HepG2 (cell line): ENCODE measurements at regions not wholly inside any gene's neighbourhood (a gene's known extent, or its start where the extent isn't known, plus 50 kb on each side); places are given as distances from the start of the nearest gene placed in this dataset.

Experiments used
- ATAC-seq: fragments of 200-7000 bp; cut with Tn5 transposase; 3 replicates; pipeline ENCODE4 v1.9.1; 2020; ENCODE audit warnings: mild to moderate bottlenecking, moderate library complexity
- BruUV-seq: library from RNA; stranded (reverse); fragments of 400-500 nt; replicated peaks from 2 replicates; lab custom pipeline; 2021; lab: Mats Ljungman, UMichigan
- CTCF ChIA-PET: fragments of 300-600 bp; formaldehyde crosslinking; extraction: SDS; loops from one replicate; lab custom pipeline; 2021; ENCODE audit warnings: low total read pairs, inconsistent platforms, low intra/inter-chr PET ratio; lab: Yijun Ruan, JAX
- POLR2A ChIA-PET: fragments of 350-600 bp; sonication (Branson Sonifier 250); formaldehyde crosslinking; loops from one replicate; lab custom pipeline; 2020; ENCODE audit warnings: antibody characterized with exemption, inconsistent platforms; lab: Yijun Ruan, JAX
- DNase-seq: peaks from one replicate; pipeline ENCODE4 v3.0.0-alpha.2; 2015; ENCODE audit warnings: low spot score
- FAIRE-seq: peaks from 3 replicates; lab custom pipeline; 2011; peaks lifted over from hg19 to GRCh38; lab: Jason Lieb, UNC
- H2AFZ ChIP-seq: one replicate; pipeline ENCODE4 v1.6.1; 2011; ENCODE audit warnings: low read length, inconsistent platforms
- H3K27ac ChIP-seq: fragments of 300-600 bp; 3 replicates; pipeline ENCODE4 v1.8.0; 2011; ENCODE audit warnings: mixed run types, mild to moderate bottlenecking, mixed read lengths, low read length, inconsistent platforms; ENCODE audit not compliant: insufficient read depth; ENCODE audit errors: extremely low read length
- H3K27me3 ChIP-seq, 2 experiments: fragments of 200-600 bp in 1 of 2; 2 replicates in 1 of 2; 3 replicates in 1 of 2; pipeline versions ENCODE4 v1.6.0 to v1.8.0; 2011; ENCODE audit warnings: low read length in 2 of 2, mild to moderate bottlenecking in 2 of 2, moderate library complexity in 2 of 2, inconsistent platforms in 1 of 2; ENCODE audit not compliant: insufficient read depth in 2 of 2, control insufficient read depth in 1 of 2
- H3K36me3 ChIP-seq, 2 experiments: fragments of 200-600 bp in 1 of 2; replicated peaks in 1 of 2; 2 replicates in 1 of 2; 3 replicates in 1 of 2; pipeline versions ENCODE4 v1.5.1 to v1.8.0; 2011; ENCODE audit warnings: low read length in 2 of 2, inconsistent platforms in 1 of 2; ENCODE audit not compliant: insufficient read depth in 2 of 2, control insufficient read depth in 1 of 2
- H3K4me1 ChIP-seq: 2 replicates; pipeline ENCODE4 v1.5.1; 2012; ENCODE audit warnings: low read length, inconsistent platforms; ENCODE audit not compliant: insufficient read depth
- H3K4me2 ChIP-seq: 2 replicates; pipeline ENCODE4 v1.6.0; 2011; ENCODE audit warnings: low read depth, low read length, inconsistent platforms
- H3K4me3 ChIP-seq, 3 experiments: fragments of 200-600 bp in 1 of 3; sonication (generic), shearing (Covaris generic) in 1 of 3; replicated peaks in 1 of 3; 2 replicates each; pipeline ENCODE4 v1.5.1; 2011 to 2016; ENCODE audit warnings: low read length in 3 of 3, inconsistent platforms in 2 of 3, low read depth in 2 of 3, mild to moderate bottlenecking in 2 of 3, control low read depth in 1 of 3, mixed read lengths in 1 of 3; ENCODE audit not compliant: insufficient read depth in 1 of 3
- H3K79me2 ChIP-seq: one replicate; pipeline ENCODE4 v1.6.1; 2011; ENCODE audit warnings: low read length, inconsistent platforms; ENCODE audit not compliant: insufficient read depth
- H3K9ac ChIP-seq: 2 replicates; pipeline ENCODE4 v1.6.0; 2011; ENCODE audit warnings: mild to moderate bottlenecking, low read depth, low read length, inconsistent platforms; ENCODE audit not compliant: insufficient read depth
- H3K9me3 ChIP-seq: 2 replicates; pipeline ENCODE4 v1.5.1; 2012; ENCODE audit warnings: mild to moderate bottlenecking, low read length
- H4K20me1 ChIP-seq: 2 replicates; pipeline ENCODE4 v1.6.0; 2011; ENCODE audit warnings: inconsistent platforms, mild to moderate bottlenecking, low read length, moderate library complexity; ENCODE audit not compliant: insufficient read depth
- CBX1 ChIP-seq: IDR thresholded peaks from one replicate; pipeline ENCODE4 v1.6.1; 2016; ENCODE audit warnings: antibody characterized with exemption, low read depth
- FOXC1 ChIP-seq: sonication (generic); formaldehyde crosslinking; IDR thresholded peaks from 2 replicates; pipeline ENCODE4 v1.8.0; 2022; ENCODE audit warnings: mild to moderate bottlenecking, missing genetic modification reagents, borderline replicate concordance
- HHEX ChIP-seq: IDR thresholded peaks from 2 replicates; pipeline ENCODE4 v1.6.1; 2016; ENCODE audit warnings: control low read depth
- HNRNPH1 ChIP-seq: fragments of 200-400 bp; formaldehyde crosslinking; optimal IDR thresholded peaks from 2 replicates; pipeline ENCODE3; 2017; ENCODE audit warnings: mild to moderate bottlenecking, low read depth, low read length
- MBD4 ChIP-seq: IDR thresholded peaks from 2 replicates; pipeline ENCODE4 v1.6.1; 2012; ENCODE audit warnings: low read length, inconsistent platforms, borderline replicate concordance
- POLR2AphosphoS2 ChIP-seq: IDR thresholded peaks from 2 replicates; pipeline ENCODE4 v1.6.1; 2011; ENCODE audit warnings: low read depth, low read length, improper control_type of control experiment
- RFX3 ChIP-seq: IDR thresholded peaks from 2 replicates; pipeline ENCODE4 v1.6.1; 2016; ENCODE audit warnings: missing biosample characterization, missing genetic modification reagents
- TOPORS ChIP-seq: sonication (generic); formaldehyde crosslinking; IDR thresholded peaks from 2 replicates; pipeline ENCODE4 v1.8.0; 2023; ENCODE audit warnings: mild to moderate bottlenecking, missing genetic modification reagents
- ZKSCAN1 ChIP-seq: fragments of 150-350 bp; IDR thresholded peaks from 2 replicates; pipeline ENCODE4 v1.6.1; 2014; ENCODE audit warnings: low read length
- ZNF235 ChIP-seq: sonication (generic); formaldehyde crosslinking; IDR thresholded peaks from 2 replicates; pipeline ENCODE4 v1.8.1; 2023; ENCODE audit warnings: mild to moderate bottlenecking, missing genetic modification reagents, borderline replicate concordance
- WGBS: methylation state at CpG from one replicate; pipeline ENCODE4 v1.1.6; 2017; ENCODE audit warnings: low lambda C conversion rate; 5-methylcytosine and 5-hydroxymethylcytosine counted together
- in situ Hi-C: cut with HindIII; loops from 2 replicates; pipeline ENCODE4 v1.10.0; 2017; ENCODE audit warnings: low pct_unique_long_range_greater_than_20kb; ENCODE audit not compliant: extremely low pct_ligation_motif_present
- intact Hi-C: fragments of 100-400 bp; cut with micrococcal nuclease; formaldehyde crosslinking; loops from one replicate; pipeline ENCODE4 v1.10.0; 2022; ENCODE audit not compliant: unreplicated experiment
- TF ChIP-seq, protein P1 (sequence below): sonication (generic); formaldehyde crosslinking; IDR thresholded peaks from 2 replicates; pipeline ENCODE4 v1.9.0; 2021; ENCODE audit warnings: missing genetic modification reagents, mild to moderate bottlenecking, borderline replicate concordance
- TF ChIP-seq, protein P2 (sequence below): IDR thresholded peaks from 2 replicates; pipeline ENCODE4 v1.6.1; 2016; ENCODE audit warnings: missing biosample characterization, missing genetic modification reagents, low read depth
- TF ChIP-seq, protein P3 (sequence below): sonication (generic); formaldehyde crosslinking; IDR thresholded peaks from 2 replicates; pipeline ENCODE4 v1.4.0; 2020; ENCODE audit warnings: mild to moderate bottlenecking, low read depth, missing genetic modification reagents
- TF ChIP-seq, protein P4 (sequence below): sonication (generic); formaldehyde crosslinking; IDR thresholded peaks from 2 replicates; pipeline ENCODE4 v1.4.0; 2020; ENCODE audit warnings: low read depth, missing genetic modification reagents

DNA sequence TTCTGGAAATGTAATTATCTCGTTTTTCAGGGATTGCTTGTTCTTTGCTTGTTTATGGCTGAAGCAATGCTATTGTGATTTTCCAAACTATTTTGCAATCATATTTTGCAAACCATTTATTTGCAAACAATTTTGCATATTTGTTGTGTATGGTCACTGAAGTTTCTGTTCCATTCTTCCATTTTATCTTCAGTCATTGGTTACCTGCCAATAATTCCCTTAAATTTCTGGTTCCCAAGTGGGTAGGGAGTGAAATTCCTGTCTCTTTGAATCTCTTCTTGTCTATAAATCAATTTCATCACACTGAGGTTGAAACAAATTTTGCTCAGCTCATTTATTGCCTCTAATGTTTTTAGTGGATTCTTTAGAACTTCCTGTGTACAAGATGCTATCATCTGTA, 401.7 kb upstream of the VWC2 start (continued):
- TF ChIP-seq, protein P1, sequence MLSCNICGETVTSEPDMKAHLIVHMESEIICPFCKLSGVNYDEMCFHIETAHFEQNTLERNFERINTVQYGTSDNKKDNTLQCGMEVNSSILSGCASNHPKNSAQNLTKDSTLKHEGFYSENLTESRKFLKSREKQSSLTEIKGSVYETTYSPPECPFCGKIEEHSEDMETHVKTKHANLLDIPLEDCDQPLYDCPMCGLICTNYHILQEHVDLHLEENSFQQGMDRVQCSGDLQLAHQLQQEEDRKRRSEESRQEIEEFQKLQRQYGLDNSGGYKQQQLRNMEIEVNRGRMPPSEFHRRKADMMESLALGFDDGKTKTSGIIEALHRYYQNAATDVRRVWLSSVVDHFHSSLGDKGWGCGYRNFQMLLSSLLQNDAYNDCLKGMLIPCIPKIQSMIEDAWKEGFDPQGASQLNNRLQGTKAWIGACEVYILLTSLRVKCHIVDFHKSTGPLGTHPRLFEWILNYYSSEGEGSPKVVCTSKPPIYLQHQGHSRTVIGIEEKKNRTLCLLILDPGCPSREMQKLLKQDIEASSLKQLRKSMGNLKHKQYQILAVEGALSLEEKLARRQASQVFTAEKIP (CRISPR knock-in tag), result no peak
- TF ChIP-seq CBX1 (no peak), ZKSCAN1 (no peak), MBD4 (no peak)
- TF ChIP-seq, protein P2, sequence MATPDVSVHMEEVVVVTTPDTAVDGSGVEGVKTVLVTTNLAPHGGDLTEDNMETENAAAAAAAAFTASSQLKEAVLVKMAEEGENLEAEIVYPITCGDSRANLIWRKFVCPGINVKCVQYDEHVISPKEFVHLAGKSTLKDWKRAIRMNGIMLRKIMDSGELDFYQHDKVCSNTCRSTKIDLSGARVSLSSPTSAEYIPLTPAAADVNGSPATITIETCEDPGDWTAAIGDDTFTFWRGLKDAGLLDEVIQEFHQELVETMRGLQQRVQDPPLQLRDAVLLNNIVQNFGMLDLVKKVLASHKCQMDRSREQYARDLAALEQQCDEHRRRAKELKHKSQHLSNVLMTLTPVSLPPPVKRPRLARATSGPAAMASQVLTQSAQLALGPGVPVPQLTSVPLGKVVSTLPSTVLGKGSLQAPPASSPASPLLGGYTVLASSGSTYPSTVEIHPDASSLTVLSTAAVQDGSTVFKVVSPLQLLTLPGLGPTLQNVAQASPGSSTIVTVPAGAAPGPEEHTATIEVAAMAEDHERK (CRISPR knock-in tag), result no peak

DNA sequence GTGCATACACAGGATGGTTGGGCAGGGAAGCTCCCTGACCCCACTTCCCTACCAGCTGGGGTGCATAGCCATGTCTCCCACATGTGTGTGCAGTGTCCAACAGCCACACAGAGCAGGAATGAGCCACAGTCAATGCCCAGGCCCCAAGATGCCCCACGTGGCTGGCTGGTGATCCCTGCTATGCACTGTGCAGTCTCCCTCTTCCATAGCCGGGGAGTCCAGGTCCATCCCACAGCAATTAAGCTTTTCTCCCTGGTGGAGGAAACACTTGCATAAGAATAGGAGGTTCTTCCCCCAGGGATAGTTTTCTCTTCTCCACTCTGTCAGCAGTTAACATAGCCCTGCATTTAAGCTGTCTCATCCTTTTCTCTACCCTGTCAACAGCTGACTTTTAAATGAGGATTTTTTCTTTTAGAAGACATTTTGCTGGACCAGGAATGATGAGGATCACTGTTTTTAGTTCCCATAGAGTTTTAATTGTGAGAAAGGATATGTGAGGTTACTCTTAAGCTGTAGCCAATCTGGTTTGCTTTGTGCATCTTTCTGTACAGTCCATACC, 396.5 kb upstream of the VWC2 start:
- no peaks in the 10 kb centered on the region for H4K20me1 ChIP-seq
- no peak overlapping the region for H3K4me3 ChIP-seq
- H2AFZ ChIP-seq, result no peak overlapping the region
- TF ChIP-seq HNRNPH1 (no peak), ZNF235 (CRISPR knock-in tag) (no peak), RFX3 (CRISPR knock-in tag) (no peak), TOPORS (CRISPR knock-in tag) (no peak), POLR2AphosphoS2 (no peak), FOXC1 (CRISPR knock-in tag) (no peak), HHEX (no peak)
- TF ChIP-seq, protein P3, sequence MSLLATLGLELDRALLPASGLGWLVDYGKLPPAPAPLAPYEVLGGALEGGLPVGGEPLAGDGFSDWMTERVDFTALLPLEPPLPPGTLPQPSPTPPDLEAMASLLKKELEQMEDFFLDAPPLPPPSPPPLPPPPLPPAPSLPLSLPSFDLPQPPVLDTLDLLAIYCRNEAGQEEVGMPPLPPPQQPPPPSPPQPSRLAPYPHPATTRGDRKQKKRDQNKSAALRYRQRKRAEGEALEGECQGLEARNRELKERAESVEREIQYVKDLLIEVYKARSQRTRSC, result no peak
- TF ChIP-seq, protein P4, sequence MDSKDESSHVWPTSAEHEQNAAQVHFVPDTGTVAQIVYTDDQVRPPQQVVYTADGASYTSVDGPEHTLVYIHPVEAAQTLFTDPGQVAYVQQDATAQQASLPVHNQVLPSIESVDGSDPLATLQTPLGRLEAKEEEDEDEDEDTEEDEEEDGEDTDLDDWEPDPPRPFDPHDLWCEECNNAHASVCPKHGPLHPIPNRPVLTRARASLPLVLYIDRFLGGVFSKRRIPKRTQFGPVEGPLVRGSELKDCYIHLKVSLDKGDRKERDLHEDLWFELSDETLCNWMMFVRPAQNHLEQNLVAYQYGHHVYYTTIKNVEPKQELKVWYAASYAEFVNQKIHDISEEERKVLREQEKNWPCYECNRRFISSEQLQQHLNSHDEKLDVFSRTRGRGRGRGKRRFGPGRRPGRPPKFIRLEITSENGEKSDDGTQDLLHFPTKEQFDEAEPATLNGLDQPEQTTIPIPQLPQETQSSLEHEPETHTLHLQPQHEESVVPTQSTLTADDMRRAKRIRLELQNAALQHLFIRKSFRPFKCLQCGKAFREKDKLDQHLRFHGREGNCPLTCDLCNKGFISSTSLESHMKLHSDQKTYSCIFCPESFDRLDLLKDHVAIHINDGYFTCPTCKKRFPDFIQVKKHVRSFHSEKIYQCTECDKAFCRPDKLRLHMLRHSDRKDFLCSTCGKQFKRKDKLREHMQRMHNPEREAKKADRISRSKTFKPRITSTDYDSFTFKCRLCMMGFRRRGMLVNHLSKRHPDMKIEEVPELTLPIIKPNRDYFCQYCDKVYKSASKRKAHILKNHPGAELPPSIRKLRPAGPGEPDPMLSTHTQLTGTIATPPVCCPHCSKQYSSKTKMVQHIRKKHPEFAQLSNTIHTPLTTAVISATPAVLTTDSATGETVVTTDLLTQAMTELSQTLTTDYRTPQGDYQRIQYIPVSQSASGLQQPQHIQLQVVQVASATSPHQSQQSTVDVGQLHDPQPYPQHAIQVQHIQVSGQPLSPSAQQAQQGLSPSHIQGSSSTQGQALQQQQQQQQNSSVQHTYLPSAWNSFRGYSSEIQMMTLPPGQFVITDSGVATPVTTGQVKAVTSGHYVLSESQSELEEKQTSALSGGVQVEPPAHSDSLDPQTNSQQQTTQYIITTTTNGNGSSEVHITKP (CRISPR knock-in tag), result no peak
- TF ChIP-seq, all 625 proteins: peak for 0
- POLR2A ChIA-PET, result no interaction called here
- in situ Hi-C loops, result no loop called here
- Histone ChIP-seq H3K4me1 (no peaks in the 10 kb centered on the region), H3K36me3 (no peaks in the 10 kb centered on the region), H3K27me3 (no peaks in the 10 kb centered on the region), H3K79me2 (no peaks in the 10 kb centered on the region), H3K27ac (no peak overlapping the region), H3K9me3 (no peaks in the 10 kb centered on the region), H3K9ac (no peak overlapping the region), H3K4me2 (no peak overlapping the region)
- CTCF ChIA-PET, result no interaction called here
- WGBS, result 33% methylated on average over 2 of the region's 2 CpGs
- intact Hi-C loops, result no loop called here
- no peak for FAIRE-seq
- no TSS peak for BruUV-seq
- no peak for ATAC-seq
- no peak for DNase-seq
